Stomach (tissue), 8 donors: ENCODE measurements at regions not wholly inside any gene's neighbourhood (a gene's known extent, or its start where the extent isn't known, plus 50 kb on each side); places are given as distances from the start of the nearest gene placed in this dataset.

Source experiments
- DNase-seq, 2 donors: peaks; one replicate each; pipeline versions ENCODE4 v3.0.0 to v3.0.0-alpha.2; 2013 to 2019
- H3K27ac ChIP-seq, 5 donors: fragments of 200-600 bp in 4 of 5; sonication (generic) in 4 of 5; one replicate each; pipeline ENCODE4 v1.5.1; 2013 to 2019; ENCODE audit warnings: mild to moderate bottlenecking in 1 of 5, moderate library complexity in 1 of 5
- H3K27me3 ChIP-seq, 3 donors: fragments of 200-600 bp; sonication (generic); one replicate each; pipeline ENCODE4 v1.5.1; 2017 to 2019; ENCODE audit warnings: mixed run types in 1 of 3
- H3K36me3 ChIP-seq, 4 donors: fragments of 200-600 bp; sonication (generic); 1 replicate in 3 of 4; 2 replicates in 1 of 4; pipeline ENCODE4 v1.5.1; 2016 to 2019
- H3K4me1 ChIP-seq, 4 donors: fragments of 200-600 bp; sonication (generic); one replicate each; pipeline ENCODE4 v1.5.1; 2016 to 2019
- H3K4me3 ChIP-seq, 4 donors: fragments of 200-600 bp; sonication (generic) in 3 of 4; one replicate each; pipeline ENCODE4 v1.5.1; 2016 to 2019; ENCODE audit warnings: mild to moderate bottlenecking in 1 of 4
- H3K9me3 ChIP-seq, 4 donors: fragments of 200-600 bp; sonication (generic); one replicate each; pipeline ENCODE4 v1.5.1; 2016 to 2019
- EP300 ChIP-seq: sonication (generic); formaldehyde crosslinking; IDR thresholded peaks from one replicate; pipeline ENCODE4 v1.6.1; 2017; ENCODE audit warnings: antibody characterized with exemption
- POLR2A ChIP-seq, 4 donors: fragments of 450-650 bp; IDR thresholded peaks; one replicate each; pipeline ENCODE4 v1.6.1; 2016; ENCODE audit warnings: antibody characterized with exemption in 4 of 4, control low read depth in 2 of 4, mild to moderate bottlenecking in 1 of 4, moderate library complexity in 1 of 4
- POLR2AphosphoS5 ChIP-seq, 3 donors: sonication (generic); formaldehyde crosslinking; IDR thresholded peaks; one replicate each; pipeline ENCODE4 v1.6.1; 2016; ENCODE audit warnings: antibody characterized with exemption in 3 of 3
- WGBS, 5 donors: extraction: QIAGEN DNeasy Blood & Tissue Kit in 3 of 5; methylation state at CpG; one replicate each; pipeline versions ENCODE4 v1.1.5 to v1.1.7; 2013 to 2018; 5-methylcytosine and 5-hydroxymethylcytosine counted together
- intact Hi-C: fragments of 100-400 bp; cut with DNase I; formaldehyde crosslinking; loops from one replicate; pipeline ENCODE4 v1.15.1; 2023; ENCODE audit warnings: low total_unique reads
- TF ChIP-seq, protein P1 (sequence below), 7 experiments: fragments of 450-650 bp in 4 of 7; fragments of 200-600 bp in 3 of 7; sonication (generic) in 3 of 7; IDR thresholded peaks; one replicate each; pipeline ENCODE4 v1.5.1; 2016 to 2019; ENCODE audit warnings: antibody characterized with exemption in 7 of 7, control low read depth in 2 of 7, mild to moderate bottlenecking in 1 of 7
- donor health status: healthy with polysubstance abuse.
- donor health status: Bipolar disorder and iron deficiency.
- donor health status: healthy.

DNA sequence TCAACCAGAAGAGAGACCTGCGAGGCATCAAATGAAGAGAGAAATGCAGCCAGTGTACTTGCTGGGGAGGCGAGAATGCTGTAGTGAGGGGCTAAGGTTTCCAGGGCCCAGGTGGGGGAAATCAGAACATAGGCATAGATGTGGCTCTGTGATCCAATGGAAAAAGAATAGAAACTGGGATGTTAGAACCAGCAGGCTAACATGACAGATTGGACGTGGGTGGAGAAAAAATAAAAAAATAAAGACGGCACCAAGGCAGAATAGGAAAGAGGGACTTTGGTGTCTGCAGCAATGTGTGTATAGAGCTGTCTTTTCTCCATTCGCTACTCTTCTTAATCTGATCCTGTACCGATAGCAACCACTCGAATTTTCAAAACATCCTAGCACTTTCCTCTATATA lies 381.0 kb upstream of the NBEA start:
- H3K27me3 ChIP-seq = no peaks in the 10 kb centered on the region
- intact Hi-C loops = no loop called here
- no peaks in the 10 kb centered on the region for H3K36me3 ChIP-seq
- TF ChIP-seq EP300 (no peak), POLR2AphosphoS5 (IDR thresholded peaks at IDR 0.05) (no peak), POLR2A (IDR thresholded peaks at IDR 0.05) (no peak)
- TF ChIP-seq, protein P1, sequence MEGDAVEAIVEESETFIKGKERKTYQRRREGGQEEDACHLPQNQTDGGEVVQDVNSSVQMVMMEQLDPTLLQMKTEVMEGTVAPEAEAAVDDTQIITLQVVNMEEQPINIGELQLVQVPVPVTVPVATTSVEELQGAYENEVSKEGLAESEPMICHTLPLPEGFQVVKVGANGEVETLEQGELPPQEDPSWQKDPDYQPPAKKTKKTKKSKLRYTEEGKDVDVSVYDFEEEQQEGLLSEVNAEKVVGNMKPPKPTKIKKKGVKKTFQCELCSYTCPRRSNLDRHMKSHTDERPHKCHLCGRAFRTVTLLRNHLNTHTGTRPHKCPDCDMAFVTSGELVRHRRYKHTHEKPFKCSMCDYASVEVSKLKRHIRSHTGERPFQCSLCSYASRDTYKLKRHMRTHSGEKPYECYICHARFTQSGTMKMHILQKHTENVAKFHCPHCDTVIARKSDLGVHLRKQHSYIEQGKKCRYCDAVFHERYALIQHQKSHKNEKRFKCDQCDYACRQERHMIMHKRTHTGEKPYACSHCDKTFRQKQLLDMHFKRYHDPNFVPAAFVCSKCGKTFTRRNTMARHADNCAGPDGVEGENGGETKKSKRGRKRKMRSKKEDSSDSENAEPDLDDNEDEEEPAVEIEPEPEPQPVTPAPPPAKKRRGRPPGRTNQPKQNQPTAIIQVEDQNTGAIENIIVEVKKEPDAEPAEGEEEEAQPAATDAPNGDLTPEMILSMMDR (IDR thresholded peaks at IDR 0.05) = no peak
- H3K4me3 ChIP-seq = no peak overlapping the region
- DNase-seq = no peak
- H3K4me1 ChIP-seq = no peaks in the 10 kb centered on the region
- WGBS, 5 donors = 76 to 90% (median 78%) methylated on average over 7 of the region's 7 CpGs
- no peak overlapping the region for H3K27ac ChIP-seq
- no peaks in the 10 kb centered on the region for H3K9me3 ChIP-seq

DNA sequence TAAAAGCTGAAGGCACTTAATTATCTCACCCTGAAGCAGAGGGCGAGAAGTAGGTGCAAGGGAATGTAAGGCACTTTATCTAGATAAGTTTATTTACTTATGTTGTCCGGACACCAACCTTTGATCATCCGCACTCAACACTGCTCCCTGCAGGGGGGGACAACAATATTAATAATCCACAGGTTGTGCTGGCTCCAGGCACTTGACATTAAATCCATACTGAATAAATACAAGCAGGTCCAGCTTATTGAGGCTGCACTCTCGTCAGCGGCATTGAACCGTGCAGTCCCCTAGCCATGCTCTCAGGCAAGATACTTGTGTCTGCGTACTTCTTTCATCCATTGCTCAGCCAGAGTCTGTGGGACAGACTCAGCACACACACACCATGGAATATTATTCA lies 374.5 kb upstream of the NBEA start:
- peak in 1 of 2 donors; percentile 39 for DNase-seq
- Histone ChIP-seq H3K27me3 (no peaks in the 10 kb centered on the region), H3K4me3 (no peak overlapping the region), H3K27ac (no peak overlapping the region), H3K4me1 (no peaks in the 10 kb centered on the region), H3K36me3 (no peaks in the 10 kb centered on the region), H3K9me3 (no peaks in the 10 kb centered on the region)
- WGBS, 5 donors = 38 to 51% (median 43%) methylated on average over 7 of the region's 7 CpGs
- TF ChIP-seq, protein P1 (IDR thresholded peaks at IDR 0.05) = no peak
- no peak for TF ChIP-seq EP300
- no peak for TF ChIP-seq POLR2AphosphoS5 (IDR thresholded peaks at IDR 0.05)
- TF ChIP-seq POLR2A (IDR thresholded peaks at IDR 0.05) = no peak
- intact Hi-C loops = no loop called here

DNA sequence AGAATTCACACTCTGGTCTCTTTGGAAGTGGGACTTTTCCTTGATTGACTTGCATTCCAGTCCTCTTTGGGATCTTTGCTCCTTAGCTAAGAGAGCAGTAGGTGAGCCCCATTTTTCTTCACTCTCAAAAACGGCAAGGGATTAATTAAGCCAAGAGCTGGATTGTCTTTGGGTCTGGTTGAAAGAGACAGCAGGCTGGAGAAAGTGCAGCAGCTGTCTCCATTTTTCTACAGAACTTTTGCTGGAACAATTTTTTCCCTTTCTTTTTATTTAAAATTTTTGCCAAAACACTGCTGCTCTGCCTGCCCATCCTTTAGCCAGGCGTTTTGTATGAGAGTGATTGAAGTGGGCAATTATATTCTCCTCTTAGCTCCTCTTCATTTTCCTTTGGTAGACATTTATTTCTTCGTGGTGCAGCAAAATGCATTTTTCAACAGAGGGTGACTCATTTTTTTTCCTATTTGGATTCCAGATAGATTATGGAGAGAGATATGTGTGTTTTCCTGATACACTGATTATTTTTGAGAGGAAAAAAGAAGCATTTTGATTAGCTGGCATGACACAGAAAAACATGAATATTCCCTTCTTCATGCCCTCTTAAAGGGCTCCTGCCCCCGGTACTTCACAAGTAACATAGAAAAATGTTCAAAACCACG lies 371.2 kb upstream of the NBEA start:
- WGBS, 5 donors = 50 to 66% (median 57%) methylated on average over 5 of the region's 5 CpGs
- no peaks in the 10 kb centered on the region for H3K4me1 ChIP-seq
- H3K36me3 ChIP-seq = no peaks in the 10 kb centered on the region
- TF ChIP-seq POLR2A (IDR thresholded peaks at IDR 0.05) (no peak), POLR2AphosphoS5 (IDR thresholded peaks at IDR 0.05) (no peak), EP300 (no peak)
- TF ChIP-seq, protein P1 (IDR thresholded peaks at IDR 0.05) = no peak
- H3K27me3 ChIP-seq = no peaks in the 10 kb centered on the region
- H3K9me3 ChIP-seq = no peaks in the 10 kb centered on the region
- H3K4me3 ChIP-seq = no peak overlapping the region
- no peak overlapping the region for H3K27ac ChIP-seq
- DNase-seq = no peak
- intact Hi-C loops = no loop called here

DNA sequence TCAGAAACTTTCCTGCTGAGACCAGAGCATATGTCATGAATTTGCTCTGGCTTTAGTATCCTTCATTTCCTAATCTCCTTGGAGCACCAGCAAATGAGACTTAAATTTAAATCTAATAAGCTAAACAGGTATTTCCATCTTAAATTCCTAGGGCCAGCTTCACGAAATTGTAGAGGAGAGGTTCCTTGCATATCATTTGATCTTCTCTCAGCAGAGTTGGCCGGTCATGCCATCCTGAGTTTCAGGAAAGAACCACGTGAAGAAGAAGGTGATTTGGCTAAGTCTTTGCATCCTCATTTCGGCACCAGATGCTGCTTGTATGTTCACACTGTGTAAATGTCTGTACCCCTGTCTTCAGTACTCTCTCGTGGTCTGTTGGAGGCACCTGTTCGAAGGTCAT lies 370.4 kb upstream of the NBEA start:
- 77 to 86% (median 84%) methylated on average over 6 of the region's 6 CpGs for WGBS, 5 donors
- Histone ChIP-seq H3K9me3 (no peaks in the 10 kb centered on the region), H3K4me3 (no peak overlapping the region), H3K36me3 (no peaks in the 10 kb centered on the region), H3K27me3 (no peaks in the 10 kb centered on the region), H3K4me1 (no peaks in the 10 kb centered on the region), H3K27ac (no peak overlapping the region)
- TF ChIP-seq POLR2A (IDR thresholded peaks at IDR 0.05) = no peak
- no peak for TF ChIP-seq EP300
- DNase-seq = no peak
- intact Hi-C loops = no loop called here

DNA sequence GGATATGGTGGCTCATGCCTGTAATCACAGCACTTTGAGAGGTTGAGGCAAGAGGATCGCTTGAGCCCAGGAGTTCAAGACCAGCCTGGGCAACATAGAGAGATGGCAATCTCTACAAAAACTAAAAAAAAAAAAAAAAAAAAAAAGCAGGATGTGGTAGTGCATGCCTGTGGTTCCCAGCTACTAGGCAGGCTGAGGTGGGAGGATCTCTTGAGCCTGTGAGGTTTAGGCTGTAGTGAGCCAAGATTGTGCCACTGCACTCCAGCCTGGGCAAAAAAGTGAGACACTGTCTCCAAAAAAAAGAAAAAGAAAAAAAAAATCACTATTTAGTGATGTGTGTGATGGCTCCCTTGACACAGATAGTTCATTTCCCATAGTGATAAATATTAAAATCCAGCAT lies 365.0 kb upstream of the NBEA start:
- Histone ChIP-seq H3K27ac (no peak overlapping the region), H3K36me3 (no peaks in the 10 kb centered on the region), H3K4me1 (no peaks in the 10 kb centered on the region), H3K27me3 (no peaks in the 10 kb centered on the region), H3K9me3 (no peaks in the 10 kb centered on the region), H3K4me3 (no peak overlapping the region)
- TF ChIP-seq EP300 = no peak
- TF ChIP-seq, protein P1 (IDR thresholded peaks at IDR 0.05) = no peak
- no peak for TF ChIP-seq POLR2AphosphoS5 (IDR thresholded peaks at IDR 0.05)
- TF ChIP-seq POLR2A (IDR thresholded peaks at IDR 0.05) = no peak
- WGBS, 5 donors = 65 to 100% (median 93%) methylated on average over 1 of the region's 1 CpG
- intact Hi-C loops = no loop called here
- no peak for DNase-seq
